Skeletal muscle tissue (tissue), 3 donors: ENCODE measurements at regions not wholly inside any gene's neighbourhood (a gene's known extent, or its start where the extent isn't known, plus 50 kb on each side); places are given as distances from the start of the nearest gene placed in this dataset.
"Not testable (repeated sequence)": the region's sequence is repeated elsewhere in the genome, so short reads cannot be mapped to it uniquely, and the experiment has no call there.

Experiments used
- H3K27ac ChIP-seq: one replicate; pipeline ENCODE4 v1.7.0; 2013; ENCODE audit warnings: mild to moderate bottlenecking, low read depth, low read length, inconsistent platforms
- H3K27me3 ChIP-seq, 3 donors: one replicate each; pipeline ENCODE4 v1.7.0; 2013; ENCODE audit warnings: low read length in 3 of 3; ENCODE audit not compliant: control insufficient read depth in 3 of 3, insufficient read depth in 3 of 3
- H3K36me3 ChIP-seq, 3 donors: one replicate each; pipeline ENCODE4 v1.7.0; 2013; ENCODE audit warnings: low read length in 3 of 3; ENCODE audit not compliant: control insufficient read depth in 3 of 3, insufficient read depth in 3 of 3
- H3K4me1 ChIP-seq, 3 donors: one replicate each; pipeline ENCODE4 v1.7.0; 2013; ENCODE audit warnings: low read length in 3 of 3, mild to moderate bottlenecking in 3 of 3; ENCODE audit not compliant: control insufficient read depth in 3 of 3, insufficient read depth in 3 of 3
- H3K4me3 ChIP-seq, 3 donors: one replicate each; pipeline ENCODE4 v1.7.0; 2013; ENCODE audit warnings: low read length in 3 of 3
- H3K9ac ChIP-seq, 3 donors: one replicate each; pipeline ENCODE4 v1.7.0; 2013; ENCODE audit warnings: low read length in 3 of 3, mild to moderate bottlenecking in 3 of 3, moderate library complexity in 2 of 3, low read depth in 1 of 3
- H3K9me3 ChIP-seq, 3 donors: one replicate each; pipeline ENCODE4 v1.7.0; 2013; ENCODE audit warnings: low read length in 3 of 3; ENCODE audit not compliant: control insufficient read depth in 3 of 3
- donor health status: Osteomylitis.

- not testable (repeated sequence) for H3K9me3 ChIP-seq, H3K4me1 ChIP-seq, H3K9ac ChIP-seq, H3K36me3 ChIP-seq, H3K4me3 ChIP-seq, H3K27ac ChIP-seq, H3K27me3 ChIP-seq
These were observed 106.8 kb upstream of the PLGLB2 start for GRCh38 chr2:87640961-87641563.

DNA sequence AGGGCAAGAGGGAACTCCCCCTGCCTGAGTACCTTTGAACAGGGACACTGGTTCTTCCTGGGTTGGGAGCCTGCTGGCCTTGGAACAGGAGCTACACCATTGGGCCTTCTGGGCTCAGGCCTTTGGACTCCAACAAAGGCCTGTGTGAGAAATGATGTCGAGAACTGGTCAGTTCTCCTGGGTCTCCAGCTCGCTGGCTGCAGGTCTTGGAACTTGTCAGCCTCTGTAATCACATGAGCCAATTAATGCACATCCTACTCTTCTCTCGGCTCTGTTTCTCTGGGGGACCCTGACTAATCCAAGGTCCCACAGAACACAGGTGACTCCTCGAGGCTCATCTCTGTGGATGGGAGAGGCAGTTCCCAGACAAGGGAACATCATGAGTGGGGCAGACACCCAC lies 104.7 kb upstream of the PLGLB2 start:
- not testable (repeated sequence) for H3K27me3 ChIP-seq, H3K27ac ChIP-seq

DNA sequence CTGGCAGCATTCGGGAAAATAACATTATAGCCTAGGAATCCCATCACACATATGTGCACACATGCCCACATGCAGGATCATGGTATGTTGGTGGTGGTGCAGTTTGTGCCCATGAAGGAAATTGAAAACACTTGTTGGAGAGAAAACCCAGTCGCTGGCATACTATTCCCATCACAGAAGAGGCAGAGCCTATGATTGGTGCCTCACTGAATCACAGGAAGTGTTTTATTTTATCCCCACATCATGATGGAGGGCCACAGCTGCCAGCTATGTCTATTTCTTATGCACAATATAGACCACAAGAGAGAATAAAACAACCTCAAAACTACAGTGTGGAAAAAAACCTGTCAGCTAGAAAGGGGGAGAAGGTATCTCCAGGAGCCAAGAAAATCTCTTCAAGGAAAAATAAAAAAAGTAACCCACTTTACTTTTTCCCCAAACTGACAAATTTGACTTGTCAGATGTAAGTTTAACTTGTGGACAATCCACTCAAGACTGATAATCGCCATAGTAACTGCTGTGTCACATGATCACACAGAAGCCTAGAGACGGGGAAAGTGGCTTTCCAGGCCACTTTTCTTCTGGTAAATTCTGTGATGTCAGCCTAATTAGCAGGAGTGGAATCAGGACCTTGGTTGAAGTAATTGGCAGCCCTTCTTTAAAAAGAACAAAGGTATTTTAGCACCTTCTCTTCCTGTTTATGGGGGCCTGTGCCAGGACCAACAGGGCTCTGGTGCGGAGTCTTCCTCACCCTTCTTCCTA lies 100.0 kb upstream of the PLGLB2 start:
- H3K27me3 ChIP-seq, H3K4me1 ChIP-seq, H3K36me3 ChIP-seq, H3K9ac ChIP-seq, H3K9me3 ChIP-seq, H3K27ac ChIP-seq, H3K4me3 ChIP-seq: not testable (repeated sequence)

More for the DNA sequence above, 104.7 kb upstream of the PLGLB2 start:
- not testable (repeated sequence) for H3K4me3 ChIP-seq, H3K36me3 ChIP-seq, H3K9me3 ChIP-seq, H3K9ac ChIP-seq, H3K4me1 ChIP-seq

DNA sequence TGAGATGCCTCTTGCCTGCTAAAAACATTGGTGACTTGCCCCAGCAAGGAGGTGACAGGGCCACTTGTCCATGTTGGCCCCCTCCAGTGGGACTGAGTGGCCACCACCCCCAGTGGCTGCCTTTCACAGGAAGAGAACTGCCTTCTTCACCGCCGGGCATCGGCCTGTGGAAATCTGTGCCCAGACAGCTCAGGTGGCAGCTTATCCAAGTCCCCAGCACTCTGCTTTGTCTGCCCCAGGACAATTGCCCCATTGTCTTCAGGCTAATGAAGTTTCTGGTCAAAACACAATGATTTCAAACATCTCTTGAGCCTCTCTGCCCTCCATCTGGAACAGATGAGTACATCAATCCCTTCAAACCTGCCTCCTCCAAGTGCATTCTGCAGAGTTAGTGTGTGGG lies 99.1 kb upstream of the PLGLB2 start:
- not testable (repeated sequence) for H3K4me3 ChIP-seq, H3K27ac ChIP-seq, H3K27me3 ChIP-seq, H3K4me1 ChIP-seq, H3K36me3 ChIP-seq, H3K9me3 ChIP-seq, H3K9ac ChIP-seq

DNA sequence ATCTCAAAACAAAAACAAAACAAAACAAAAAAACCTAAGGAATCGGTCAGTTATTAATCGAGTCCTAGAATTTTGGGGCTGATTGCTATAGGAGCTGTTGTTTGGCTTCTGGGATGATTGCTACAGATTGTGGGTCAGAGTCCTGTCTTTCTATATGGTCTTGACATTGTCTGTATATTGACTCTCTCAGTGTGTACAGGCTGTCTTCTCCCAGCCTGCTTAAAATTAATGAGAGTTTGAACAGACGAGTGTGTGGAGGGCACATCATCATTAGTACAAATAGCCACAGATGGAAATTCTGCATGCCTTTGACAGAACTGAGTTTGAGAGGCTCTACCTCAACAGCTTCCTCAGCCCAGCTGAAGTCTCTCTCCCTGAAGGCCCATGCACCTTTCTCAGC lies 98.0 kb upstream of the PLGLB2 start:
- not testable (repeated sequence) for H3K4me1 ChIP-seq, H3K9me3 ChIP-seq, H3K4me3 ChIP-seq, H3K36me3 ChIP-seq, H3K9ac ChIP-seq, H3K27ac ChIP-seq, H3K27me3 ChIP-seq

GRCh38 chr2:87650837-87651236 lies 97.0 kb upstream of the PLGLB2 start:
- not testable (repeated sequence) for H3K4me3 ChIP-seq, H3K36me3 ChIP-seq, H3K9ac ChIP-seq, H3K4me1 ChIP-seq, H3K27me3 ChIP-seq, H3K27ac ChIP-seq, H3K9me3 ChIP-seq

DNA sequence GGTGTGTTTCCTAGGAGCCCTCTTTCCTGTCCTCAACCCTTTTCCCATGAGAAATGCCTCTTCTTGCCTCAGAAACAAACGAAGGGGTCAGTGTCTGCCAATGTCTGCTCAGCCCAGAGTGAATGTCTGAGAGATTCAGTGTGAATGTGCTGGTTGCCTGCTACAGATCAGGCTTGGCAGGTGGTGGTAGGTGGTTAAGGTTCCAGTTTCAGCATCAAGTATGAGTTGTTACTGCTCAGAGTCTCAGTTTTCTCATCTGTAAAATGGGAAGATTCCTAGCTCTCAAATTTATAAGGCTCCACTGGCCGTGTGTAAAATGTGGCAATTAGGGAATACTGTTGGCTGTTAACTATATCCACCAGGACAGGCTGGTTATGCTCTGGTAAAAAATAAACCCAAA lies 96.3 kb upstream of the PLGLB2 start:
- H3K27me3 ChIP-seq, H3K4me3 ChIP-seq, H3K36me3 ChIP-seq, H3K27ac ChIP-seq, H3K9ac ChIP-seq, H3K4me1 ChIP-seq, H3K9me3 ChIP-seq: not testable (repeated sequence)

DNA sequence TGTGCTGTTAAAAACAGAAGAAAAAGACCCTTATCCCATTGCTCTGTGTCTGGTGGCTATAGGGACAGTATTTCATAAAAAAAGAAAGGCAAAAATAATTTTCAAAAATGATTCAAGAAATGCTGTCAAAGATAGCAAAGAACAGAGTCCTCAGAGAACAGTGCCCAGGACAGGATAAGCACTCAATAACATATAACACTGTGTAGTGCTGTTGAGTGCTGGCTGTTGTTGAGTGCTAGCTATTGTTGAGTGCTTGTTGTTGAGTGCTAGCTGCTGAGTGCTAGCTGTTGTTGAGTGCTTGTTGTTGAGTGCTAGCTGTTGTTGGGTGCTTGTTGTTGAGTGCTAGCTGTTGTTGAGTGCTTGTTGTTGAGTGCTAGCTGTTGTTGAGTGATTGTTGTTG lies 94.5 kb upstream of the PLGLB2 start:
- not testable (repeated sequence) for H3K9ac ChIP-seq, H3K27me3 ChIP-seq, H3K4me3 ChIP-seq, H3K9me3 ChIP-seq, H3K27ac ChIP-seq, H3K36me3 ChIP-seq, H3K4me1 ChIP-seq

- H3K4me1 ChIP-seq, H3K27me3 ChIP-seq, H3K9ac ChIP-seq, H3K4me3 ChIP-seq, H3K27ac ChIP-seq, H3K36me3 ChIP-seq, H3K9me3 ChIP-seq: not testable (repeated sequence)
These were observed 93.6 kb upstream of the PLGLB2 start for GRCh38 chr2:87654136-87654814.

DNA sequence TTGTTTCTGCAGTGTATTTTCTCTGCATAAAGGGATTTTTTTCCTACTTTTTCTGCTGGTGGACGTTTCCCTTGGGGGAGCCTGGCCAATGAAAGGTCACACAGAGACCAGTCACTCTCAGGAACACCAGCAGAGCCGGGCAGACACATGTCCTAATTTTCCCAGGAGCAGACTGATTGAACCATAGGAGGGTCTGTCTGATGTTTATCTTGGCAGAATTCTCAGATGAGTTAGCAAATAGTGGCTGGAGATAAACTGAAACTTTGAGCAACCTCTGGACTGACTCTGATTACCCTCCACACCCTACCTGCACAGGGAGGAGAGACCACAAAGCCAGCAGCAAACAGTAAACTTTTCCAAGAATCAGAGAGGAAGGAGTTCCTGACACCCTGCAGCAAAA lies 90.0 kb upstream of the PLGLB2 start:
- not testable (repeated sequence) for H3K9me3 ChIP-seq, H3K27ac ChIP-seq, H3K4me3 ChIP-seq, H3K27me3 ChIP-seq, H3K36me3 ChIP-seq, H3K4me1 ChIP-seq, H3K9ac ChIP-seq
